ENCODE measurements at regions not wholly inside any gene's neighbourhood (a gene's known extent, or its start where the extent isn't known, plus 50 kb on each side); places are given as distances from the start of the nearest gene placed in this dataset. TPM values are rescaled to one million over a fixed set of nuclear protein-coding genes. Genes with fewer than 3 reads are reported as not detected.
A peak's percentile ranks its signal among the peaks of the same experiment; 100 is the strongest.

DNA sequence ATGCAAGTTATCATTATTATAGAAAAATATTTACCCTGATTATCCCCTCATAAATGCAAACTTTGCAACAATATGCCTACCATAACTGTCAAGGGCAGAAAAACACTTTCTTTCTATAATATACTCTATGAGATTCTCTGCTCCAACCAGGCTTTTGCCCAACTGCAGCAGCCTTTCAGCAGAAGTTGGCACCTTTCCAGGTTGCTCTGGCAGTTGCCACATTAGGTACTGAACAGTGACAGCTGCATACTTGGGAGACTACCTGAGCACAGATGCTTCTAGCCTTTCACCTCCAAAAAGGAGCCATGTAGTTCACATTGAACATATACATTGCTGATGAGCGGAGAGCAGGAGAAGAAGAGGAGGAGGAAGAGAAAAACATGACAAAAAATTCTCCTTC is 69.5 kb upstream of the BRWD3 start:
- Histone ChIP-seq H3K79me1 (ENCODE audit: low read depth, low read length) (no peaks in the 10 kb centered on the region), H3K4ac (ENCODE audit: low read length) (no peak overlapping the region), H3K14ac (ENCODE audit: low read length) (no peak overlapping the region), H2BK120ac (ENCODE audit: low read depth, low read length) (no peak overlapping the region), H3K23ac (ENCODE audit: low read depth, low read length, poor library complexity) (no peak overlapping the region), H3K9ac (ENCODE audit: low read depth, low read length, poor library complexity) (no peak overlapping the region), H2BK5ac (ENCODE audit: low read length) (no peak overlapping the region), H2AK5ac (ENCODE audit: low read depth, low read length) (no peak overlapping the region), H3K18ac (ENCODE audit: low read length) (no peak overlapping the region), H3K4me1 (ENCODE audit: control insufficient read depth in 2 of 2, insufficient read depth in 1 of 2, low read depth in 1 of 2, low read length in 2 of 2) (no peaks in the 10 kb centered on the region), H3K9me3 (replicated peaks in 1 of 2; ENCODE audit: control insufficient read depth in 2 of 2, insufficient read depth in 1 of 2, low read depth in 1 of 2, low read length in 2 of 2) (no peaks in the 10 kb centered on the region), H2AFZ (ENCODE audit: low read length) (no peak overlapping the region), H2BK15ac (ENCODE audit: low read length) (no peak overlapping the region), H2BK12ac (ENCODE audit: low read length) (no peak overlapping the region), H3K36me3 (replicated peaks in 1 of 2; ENCODE audit: control insufficient read depth in 2 of 2, insufficient read depth in 2 of 2, low read length in 2 of 2) (no peaks in the 10 kb centered on the region), H3K27me3 (ENCODE audit: control insufficient read depth in 3 of 3, insufficient read depth in 3 of 3, low read depth in 1 of 3, low read length in 3 of 3) (no peaks in the 10 kb centered on the region), H3K27ac (replicated peaks; ENCODE audit: low read length) (no peak overlapping the region), H4K8ac (ENCODE audit: low read depth, low read length) (no peak overlapping the region), H3K4me3 (ENCODE audit: low read length in 2 of 2) (no peak overlapping the region), H3K4me2 (ENCODE audit: insufficient read depth, low read length, poor library complexity, severe bottlenecking) (no peak overlapping the region), H4K91ac (ENCODE audit: low read depth, low read length, poor library complexity) (no peak overlapping the region)
- no CpG with 5 or more reads among the region's 1 CpG for WGBS, 2 donors (ENCODE audit: extremely low coverage in 2 of 2, insufficient read length in 2 of 2, insufficient replicate concordance in 1 of 2)
- DNase-seq (ENCODE audit: low spot score) = no peak

DNA sequence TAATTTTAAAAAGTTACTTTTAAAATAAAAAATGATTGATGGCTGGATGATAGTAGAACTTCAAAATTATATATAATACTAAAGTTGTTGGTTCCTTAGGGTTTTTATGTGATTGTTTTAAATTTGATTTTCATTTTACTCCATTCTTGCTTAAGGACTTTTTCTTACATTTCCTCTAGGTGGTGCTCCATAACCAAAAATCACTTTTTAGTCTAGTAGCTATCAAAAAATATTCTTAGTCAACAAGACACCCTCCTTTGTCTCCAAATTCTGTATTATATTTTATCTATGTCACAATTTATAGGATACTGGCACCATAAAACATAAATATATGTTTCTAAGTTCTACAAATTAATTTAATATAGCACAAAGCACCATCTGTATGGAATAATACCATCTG is 67.2 kb upstream of the BRWD3 start:
- no peak overlapping the region for H3K4ac ChIP-seq (ENCODE audit: low read length)
- H3K14ac ChIP-seq (ENCODE audit: low read length) = no peak overlapping the region
- H3K27me3 ChIP-seq (ENCODE audit: control insufficient read depth in 3 of 3, insufficient read depth in 3 of 3, low read depth in 1 of 3, low read length in 3 of 3) = no peaks in the 10 kb centered on the region
- no peak overlapping the region for H2BK5ac ChIP-seq (ENCODE audit: low read length)
- no peak overlapping the region for H2AK5ac ChIP-seq (ENCODE audit: low read depth, low read length)
- no peak overlapping the region for H3K4me3 ChIP-seq (ENCODE audit: low read length in 2 of 2)
- H2BK12ac ChIP-seq (ENCODE audit: low read length) = no peak overlapping the region
- no peak overlapping the region for H3K9ac ChIP-seq (ENCODE audit: low read depth, low read length, poor library complexity)
- no peak overlapping the region for H3K27ac ChIP-seq (replicated peaks; ENCODE audit: low read length)
- H3K18ac ChIP-seq (ENCODE audit: low read length) = no peak overlapping the region
- no peaks in the 10 kb centered on the region for H3K9me3 ChIP-seq (replicated peaks in 1 of 2; ENCODE audit: control insufficient read depth in 2 of 2, insufficient read depth in 1 of 2, low read depth in 1 of 2, low read length in 2 of 2)
- H2BK120ac ChIP-seq (ENCODE audit: low read depth, low read length) = no peak overlapping the region
- no peak overlapping the region for H3K4me2 ChIP-seq (ENCODE audit: insufficient read depth, low read length, poor library complexity, severe bottlenecking)
- no peaks in the 10 kb centered on the region for H3K79me1 ChIP-seq (ENCODE audit: low read depth, low read length)
- no peaks in the 10 kb centered on the region for H3K4me1 ChIP-seq (ENCODE audit: control insufficient read depth in 2 of 2, insufficient read depth in 1 of 2, low read depth in 1 of 2, low read length in 2 of 2)
- no peak overlapping the region for H4K91ac ChIP-seq (ENCODE audit: low read depth, low read length, poor library complexity)
- DNase-seq (ENCODE audit: low spot score) = peak; percentile 3
- H2AFZ ChIP-seq (ENCODE audit: low read length) = no peak overlapping the region
- no peak overlapping the region for H2BK15ac ChIP-seq (ENCODE audit: low read length)
- no peak overlapping the region for H3K23ac ChIP-seq (ENCODE audit: low read depth, low read length, poor library complexity)
- no peaks in the 10 kb centered on the region for H3K36me3 ChIP-seq (replicated peaks in 1 of 2; ENCODE audit: control insufficient read depth in 2 of 2, insufficient read depth in 2 of 2, low read length in 2 of 2)
- H4K8ac ChIP-seq (ENCODE audit: low read depth, low read length) = no peak overlapping the region

Small RNAs in the stretch of these regions (small RNA-seq; reads per million reads assigned to genes)
- gene RNU6-493P (ENCODE audit: insufficient read depth) = not detected

Measured in neuronal stem cell (in vitro differentiated cells).